SK-N-SH (cell line): ENCODE measurements at regions not wholly inside any gene's neighbourhood (a gene's known extent, or its start where the extent isn't known, plus 50 kb on each side); places are given as distances from the start of the nearest gene placed in this dataset.

Source experiments
- CTCF ChIA-PET: fragments of 300-600, 350-600 bp; formaldehyde crosslinking; extraction: SDS; loops from one replicate; lab custom pipeline; 2021; lab: Yijun Ruan, JAX
- POLR2A ChIA-PET: fragments of 350-600 bp; sonication (Branson Sonifier 250); formaldehyde crosslinking; extraction: SDS; loops from one replicate; lab custom pipeline; 2020; ENCODE audit warnings: antibody characterized with exemption, inconsistent platforms; lab: Yijun Ruan, JAX
- DNase-seq: peaks from one replicate; pipeline ENCODE4 v3.0.0; 2012
- H2AFZ ChIP-seq: fragments of 200-600 bp; sonication (generic); 2 replicates; pipeline ENCODE4 v1.8.1; 2016; ENCODE audit warnings: antibody characterized with exemption, mild to moderate bottlenecking, low read depth
- H3F3A ChIP-seq: fragments of 200-600 bp; sonication (generic); replicated peaks from 2 replicates; pipeline ENCODE3; 2016; ENCODE audit warnings: antibody characterized with exemption, mild to moderate bottlenecking; ENCODE audit not compliant: insufficient read depth
- H3K27ac ChIP-seq, 2 experiments: fragments of 200-500 bp in 1 of 2; fragments of 200-600 bp in 1 of 2; sonication (Bioruptor generic) in 1 of 2; sonication (generic), shearing (Covaris generic) in 1 of 2; 2 replicates each; pipeline versions ENCODE4 v1.5.1 to v1.6.1; 2014 to 2016; ENCODE audit warnings: low read depth in 2 of 2, inconsistent platforms in 1 of 2, low read length in 1 of 2, mild to moderate bottlenecking in 1 of 2, mixed read lengths in 1 of 2
- H3K27me3 ChIP-seq: fragments of 200-600 bp; sonication (generic), shearing (Covaris generic); 2 replicates; pipeline ENCODE4 v1.6.1; 2016; ENCODE audit warnings: mixed run types; ENCODE audit not compliant: insufficient read depth
- H3K36me3 ChIP-seq, 2 experiments: fragments of 200-500 bp in 1 of 2; fragments of 200-600 bp in 1 of 2; sonication (Bioruptor generic) in 1 of 2; sonication (generic) in 1 of 2; replicated peaks in 1 of 2; 2 replicates each; pipeline versions ENCODE3 to v1.5.1; 2014 to 2016; ENCODE audit warnings: low read length in 1 of 2, mild to moderate bottlenecking in 1 of 2; ENCODE audit not compliant: insufficient read depth in 2 of 2, control insufficient read depth in 1 of 2
- H3K4me1 ChIP-seq, 2 experiments: fragments of 200-500 bp in 1 of 2; fragments of 200-600 bp in 1 of 2; sonication (Bioruptor generic) in 1 of 2; sonication (generic), shearing (Covaris generic) in 1 of 2; 2 replicates each; pipeline versions ENCODE4 v1.5.1 to v1.6.1; 2014 to 2016; ENCODE audit warnings: low read depth in 1 of 2, low read length in 1 of 2, mixed run types in 1 of 2; ENCODE audit not compliant: insufficient read depth in 2 of 2, control insufficient read depth in 1 of 2
- H3K4me2 ChIP-seq: fragments of 200-600 bp; sonication (generic), shearing (Covaris generic); 2 replicates; pipeline ENCODE4 v1.6.1; 2017; ENCODE audit warnings: mixed run types
- H3K4me3 ChIP-seq, 2 experiments: fragments of 200-500 bp in 1 of 2; fragments of 200-600 bp in 1 of 2; sonication (Bioruptor generic) in 1 of 2; sonication (generic), shearing (Covaris generic) in 1 of 2; 2 replicates each; pipeline versions ENCODE4 v1.5.1 to v1.8.1; 2014 to 2016; ENCODE audit warnings: low read depth in 2 of 2, inconsistent platforms in 1 of 2, low read length in 1 of 2, mild to moderate bottlenecking in 1 of 2, mixed read lengths in 1 of 2, moderate library complexity in 1 of 2
- H3K79me2 ChIP-seq: fragments of 200-600 bp; sonication (generic); 2 replicates; pipeline ENCODE4 v1.8.1; 2017; ENCODE audit warnings: mild to moderate bottlenecking; ENCODE audit not compliant: insufficient read depth
- H3K9ac ChIP-seq: fragments of 200-600 bp; sonication (generic); 2 replicates; pipeline ENCODE4 v1.6.1; 2017; ENCODE audit warnings: mixed run types
- H3K9me2 ChIP-seq: fragments of 200-600 bp; sonication (generic); 2 replicates; pipeline ENCODE4 v1.6.1; 2017; ENCODE audit warnings: mixed run types
- H3K9me3 ChIP-seq: fragments of 200-600 bp; sonication (generic); 2 replicates; pipeline ENCODE4 v1.6.1; 2017; ENCODE audit warnings: mixed run types, mild to moderate bottlenecking, moderate library complexity
- H4K20me1 ChIP-seq: fragments of 200-600 bp; sonication (generic); 2 replicates; pipeline ENCODE4 v1.6.1; 2017; ENCODE audit warnings: mild to moderate bottlenecking, mixed run types; ENCODE audit not compliant: insufficient read depth
- CHD2 ChIP-seq: fragments of 150-350 bp; IDR thresholded peaks from 2 replicates; pipeline ENCODE4 v1.6.1; 2018; ENCODE audit warnings: low read length; ENCODE audit not compliant: partially characterized antibody
- EZH2phosphoT487 ChIP-seq: fragments of 200-600 bp; sonication (generic); IDR thresholded peaks from 2 replicates; pipeline ENCODE4 v1.6.1; 2017; ENCODE audit warnings: low read depth, mixed run types, mild to moderate bottlenecking, antibody characterized with exemption, moderate library complexity, borderline replicate concordance
- FOSL2 ChIP-seq: IDR thresholded peaks from 2 replicates; pipeline ENCODE4 v1.4.0; 2012; ENCODE audit warnings: low read depth, mild to moderate bottlenecking, moderate library complexity, borderline replicate concordance
- JUND ChIP-seq: IDR thresholded peaks from 2 replicates; pipeline ENCODE4 v1.4.0; 2012
- POLR2AphosphoS5 ChIP-seq: IDR thresholded peaks from 2 replicates; pipeline ENCODE4 v1.6.1; 2012; ENCODE audit warnings: low read depth, low read length
- RCOR1 ChIP-seq: fragments of 150-350 bp; IDR thresholded peaks from 2 replicates; pipeline ENCODE4 v1.6.1; 2017; ENCODE audit warnings: antibody characterized with exemption, low read length
- RFX5 ChIP-seq: IDR thresholded peaks from 2 replicates; pipeline ENCODE4 v1.6.1; 2012; ENCODE audit warnings: mild to moderate bottlenecking, improper control_type of control experiment, low read length
- RXRA ChIP-seq: IDR thresholded peaks from 2 replicates; pipeline ENCODE4 v1.4.0; 2012; ENCODE audit warnings: low read depth, mild to moderate bottlenecking, borderline replicate concordance
- SIN3A ChIP-seq: IDR thresholded peaks from 2 replicates; pipeline ENCODE4 v1.6.1; 2012; ENCODE audit warnings: low read depth, mild to moderate bottlenecking, low read length, moderate library complexity, borderline replicate concordance
- TCF12 ChIP-seq: IDR thresholded peaks from 2 replicates; pipeline ENCODE4 v1.4.0; 2012
- YY1 ChIP-seq: IDR thresholded peaks from 2 replicates; pipeline ENCODE4 v1.4.0; 2012; ENCODE audit warnings: low read depth, mild to moderate bottlenecking
- WGBS: methylation state at CpG from one replicate; pipeline ENCODE4 v1.1.6; 2017; ENCODE audit warnings: low lambda C conversion rate; 5-methylcytosine and 5-hydroxymethylcytosine counted together
- TF ChIP-seq, protein P1 (sequence below): fragments of 150-350 bp; IDR thresholded peaks from 2 replicates; pipeline ENCODE4 v1.6.1; 2016; ENCODE audit warnings: mild to moderate bottlenecking, low read depth, low read length
- TF ChIP-seq, protein P2 (sequence below): fragments of 200-600 bp; sonication (generic); IDR thresholded peaks from 2 replicates; pipeline ENCODE4 v1.6.1; 2017; ENCODE audit warnings: antibody characterized with exemption, mild to moderate bottlenecking, moderate library complexity
- TF ChIP-seq, protein P3 (sequence below): IDR thresholded peaks from 2 replicates; pipeline ENCODE4 v1.6.1; 2012; ENCODE audit warnings: mild to moderate bottlenecking, low read depth, low read length, moderate library complexity
- TF ChIP-seq, protein P4 (sequence below): IDR thresholded peaks from 2 replicates; pipeline ENCODE4 v1.4.0; 2012; ENCODE audit warnings: low read depth

DNA sequence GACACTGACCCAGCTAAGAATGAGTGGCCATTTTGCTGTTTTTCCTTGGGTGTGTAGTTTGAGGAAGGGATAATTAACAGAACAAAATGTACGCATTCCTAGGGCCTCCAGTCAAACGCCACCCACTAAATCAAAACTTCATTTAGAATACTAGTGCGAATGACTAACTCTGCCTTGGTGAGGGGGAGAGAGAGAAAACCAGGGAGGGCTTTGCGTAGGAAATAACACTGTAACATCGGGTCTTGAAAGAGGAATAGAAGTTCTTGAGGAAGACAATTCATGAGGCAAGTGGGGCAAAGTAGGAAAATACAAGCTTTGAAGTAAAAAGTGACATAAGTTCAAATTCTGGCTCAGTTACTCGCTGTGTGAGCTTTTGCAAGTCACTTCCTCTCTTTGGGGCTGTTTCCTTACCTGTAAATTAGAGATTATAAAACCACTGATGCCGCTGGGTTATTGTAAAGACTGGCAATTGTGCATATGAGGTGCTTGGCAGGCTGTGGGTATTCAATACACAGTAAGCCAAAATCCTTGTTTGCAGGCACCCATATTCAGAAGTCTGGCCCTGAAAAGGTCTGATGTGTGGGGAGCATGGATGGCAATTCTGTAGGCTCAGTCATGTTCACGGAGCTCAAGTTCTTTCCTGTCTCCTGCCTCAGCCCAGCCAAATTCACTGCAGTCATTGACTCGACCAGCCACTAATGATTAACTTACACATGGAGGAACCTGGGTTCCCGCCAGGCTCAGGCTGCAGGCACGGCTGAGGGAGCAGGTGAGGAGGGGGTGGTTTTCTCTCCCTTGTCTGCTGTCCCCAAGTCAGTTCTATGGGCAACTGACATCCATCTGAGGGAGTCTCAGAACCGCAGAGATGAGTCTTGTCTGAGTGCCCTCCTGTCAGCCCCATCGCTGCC, 140.3 kb upstream of the CSF3R start (continued):
- TF ChIP-seq, protein P1, sequence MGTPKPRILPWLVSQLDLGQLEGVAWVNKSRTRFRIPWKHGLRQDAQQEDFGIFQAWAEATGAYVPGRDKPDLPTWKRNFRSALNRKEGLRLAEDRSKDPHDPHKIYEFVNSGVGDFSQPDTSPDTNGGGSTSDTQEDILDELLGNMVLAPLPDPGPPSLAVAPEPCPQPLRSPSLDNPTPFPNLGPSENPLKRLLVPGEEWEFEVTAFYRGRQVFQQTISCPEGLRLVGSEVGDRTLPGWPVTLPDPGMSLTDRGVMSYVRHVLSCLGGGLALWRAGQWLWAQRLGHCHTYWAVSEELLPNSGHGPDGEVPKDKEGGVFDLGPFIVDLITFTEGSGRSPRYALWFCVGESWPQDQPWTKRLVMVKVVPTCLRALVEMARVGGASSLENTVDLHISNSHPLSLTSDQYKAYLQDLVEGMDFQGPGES, result no peak
- TF ChIP-seq, protein P2, sequence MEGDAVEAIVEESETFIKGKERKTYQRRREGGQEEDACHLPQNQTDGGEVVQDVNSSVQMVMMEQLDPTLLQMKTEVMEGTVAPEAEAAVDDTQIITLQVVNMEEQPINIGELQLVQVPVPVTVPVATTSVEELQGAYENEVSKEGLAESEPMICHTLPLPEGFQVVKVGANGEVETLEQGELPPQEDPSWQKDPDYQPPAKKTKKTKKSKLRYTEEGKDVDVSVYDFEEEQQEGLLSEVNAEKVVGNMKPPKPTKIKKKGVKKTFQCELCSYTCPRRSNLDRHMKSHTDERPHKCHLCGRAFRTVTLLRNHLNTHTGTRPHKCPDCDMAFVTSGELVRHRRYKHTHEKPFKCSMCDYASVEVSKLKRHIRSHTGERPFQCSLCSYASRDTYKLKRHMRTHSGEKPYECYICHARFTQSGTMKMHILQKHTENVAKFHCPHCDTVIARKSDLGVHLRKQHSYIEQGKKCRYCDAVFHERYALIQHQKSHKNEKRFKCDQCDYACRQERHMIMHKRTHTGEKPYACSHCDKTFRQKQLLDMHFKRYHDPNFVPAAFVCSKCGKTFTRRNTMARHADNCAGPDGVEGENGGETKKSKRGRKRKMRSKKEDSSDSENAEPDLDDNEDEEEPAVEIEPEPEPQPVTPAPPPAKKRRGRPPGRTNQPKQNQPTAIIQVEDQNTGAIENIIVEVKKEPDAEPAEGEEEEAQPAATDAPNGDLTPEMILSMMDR, result no peak
- no peak for TF ChIP-seq TCF12
- TF ChIP-seq CHD2, result no peak

DNA sequence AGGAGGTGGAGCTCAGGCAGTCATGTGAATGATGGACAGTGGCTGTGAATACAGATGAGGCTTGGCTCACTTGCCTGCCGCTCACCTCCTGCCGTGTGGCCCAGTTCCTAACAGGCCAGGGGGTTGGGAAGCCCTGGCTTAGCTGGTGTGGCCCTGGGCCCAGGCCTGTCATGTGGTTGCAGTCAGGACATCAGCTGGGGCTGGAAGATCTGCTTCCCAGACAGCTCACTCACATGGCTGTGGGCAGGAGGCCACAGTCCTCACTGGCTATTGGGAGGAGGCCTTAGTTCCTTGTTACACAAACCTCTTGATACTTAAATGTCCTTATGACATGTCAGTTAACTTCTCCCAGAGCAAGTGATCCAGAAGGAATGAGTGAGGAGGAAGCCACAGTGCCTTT, 138.8 kb upstream of the CSF3R start:
- H3K36me3 ChIP-seq, result no peaks in the 10 kb centered on the region
- ChIA-PET CTCF (interaction anchor here (1.1 to 1.9 kb wide), 3 partner anchors 12 to 45 kb away, joined by 3 to 10 read pairs (median 4); no protein-coding TSS in a partner anchor), POLR2A (no interaction called here)
- WGBS, result no CpG with 5 or more reads among the region's 2 CpGs
- no peak overlapping the region for H3K4me3 ChIP-seq
- no peaks in the 10 kb centered on the region; a peak in 1 of 4 replicates for H3K4me1 ChIP-seq
- H4K20me1 ChIP-seq, result no peaks in the 10 kb centered on the region
- TF ChIP-seq RCOR1, result no peak
- TF ChIP-seq EZH2phosphoT487, result no peak
- no peak for TF ChIP-seq TCF12
- no peak for TF ChIP-seq JUND
- TF ChIP-seq POLR2AphosphoS5, result no peak
- no peak for TF ChIP-seq SIN3A
- TF ChIP-seq RXRA, result no peak
- no peak for TF ChIP-seq RFX5
- TF ChIP-seq, protein P3, sequence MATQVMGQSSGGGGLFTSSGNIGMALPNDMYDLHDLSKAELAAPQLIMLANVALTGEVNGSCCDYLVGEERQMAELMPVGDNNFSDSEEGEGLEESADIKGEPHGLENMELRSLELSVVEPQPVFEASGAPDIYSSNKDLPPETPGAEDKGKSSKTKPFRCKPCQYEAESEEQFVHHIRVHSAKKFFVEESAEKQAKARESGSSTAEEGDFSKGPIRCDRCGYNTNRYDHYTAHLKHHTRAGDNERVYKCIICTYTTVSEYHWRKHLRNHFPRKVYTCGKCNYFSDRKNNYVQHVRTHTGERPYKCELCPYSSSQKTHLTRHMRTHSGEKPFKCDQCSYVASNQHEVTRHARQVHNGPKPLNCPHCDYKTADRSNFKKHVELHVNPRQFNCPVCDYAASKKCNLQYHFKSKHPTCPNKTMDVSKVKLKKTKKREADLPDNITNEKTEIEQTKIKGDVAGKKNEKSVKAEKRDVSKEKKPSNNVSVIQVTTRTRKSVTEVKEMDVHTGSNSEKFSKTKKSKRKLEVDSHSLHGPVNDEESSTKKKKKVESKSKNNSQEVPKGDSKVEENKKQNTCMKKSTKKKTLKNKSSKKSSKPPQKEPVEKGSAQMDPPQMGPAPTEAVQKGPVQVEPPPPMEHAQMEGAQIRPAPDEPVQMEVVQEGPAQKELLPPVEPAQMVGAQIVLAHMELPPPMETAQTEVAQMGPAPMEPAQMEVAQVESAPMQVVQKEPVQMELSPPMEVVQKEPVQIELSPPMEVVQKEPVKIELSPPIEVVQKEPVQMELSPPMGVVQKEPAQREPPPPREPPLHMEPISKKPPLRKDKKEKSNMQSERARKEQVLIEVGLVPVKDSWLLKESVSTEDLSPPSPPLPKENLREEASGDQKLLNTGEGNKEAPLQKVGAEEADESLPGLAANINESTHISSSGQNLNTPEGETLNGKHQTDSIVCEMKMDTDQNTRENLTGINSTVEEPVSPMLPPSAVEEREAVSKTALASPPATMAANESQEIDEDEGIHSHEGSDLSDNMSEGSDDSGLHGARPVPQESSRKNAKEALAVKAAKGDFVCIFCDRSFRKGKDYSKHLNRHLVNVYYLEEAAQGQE, result no peak
- no peak for TF ChIP-seq YY1
- TF ChIP-seq, protein P2, result no peak
- TF ChIP-seq FOSL2, result no peak
- TF ChIP-seq, protein P4, sequence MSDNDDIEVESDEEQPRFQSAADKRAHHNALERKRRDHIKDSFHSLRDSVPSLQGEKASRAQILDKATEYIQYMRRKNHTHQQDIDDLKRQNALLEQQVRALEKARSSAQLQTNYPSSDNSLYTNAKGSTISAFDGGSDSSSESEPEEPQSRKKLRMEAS, result no peak
- no peaks in the 10 kb centered on the region for H3K27me3 ChIP-seq
- H3F3A ChIP-seq, result no peaks in the 10 kb centered on the region
- no peak overlapping the region for H3K27ac ChIP-seq
- H3K9ac ChIP-seq, result no peak overlapping the region
- H3K4me2 ChIP-seq, result no peak overlapping the region
- H3K79me2 ChIP-seq, result no peaks in the 10 kb centered on the region
- H3K9me2 ChIP-seq, result no peaks in the 10 kb centered on the region
- H3K9me3 ChIP-seq, result no peaks in the 10 kb centered on the region
- no peak for DNase-seq
- H2AFZ ChIP-seq, result no peak overlapping the region
